Liver (tissue), 8 donors: ENCODE measurements at regions not wholly inside any gene's neighbourhood (a gene's known extent, or its start where the extent isn't known, plus 50 kb on each side); places are given as distances from the start of the nearest gene placed in this dataset.

ENCODE experiments used
- DNase-seq: peaks from one replicate; pipeline ENCODE4 v3.0.0-alpha.2; 2017; ENCODE audit warnings: low spot score
- H3K27ac ChIP-seq, 2 donors: one replicate each; pipeline ENCODE4 v1.7.0; 2013; ENCODE audit warnings: inconsistent platforms in 2 of 2, low read length in 2 of 2, control low read depth in 1 of 2, low read depth in 1 of 2, mild to moderate bottlenecking in 1 of 2
- H3K27me3 ChIP-seq, 4 donors: one replicate each; pipeline versions ENCODE4 v1.6.1 to v1.7.0; 2013; ENCODE audit warnings: low read length in 3 of 4, inconsistent platforms in 1 of 4, mild to moderate bottlenecking in 1 of 4, moderate library complexity in 1 of 4; ENCODE audit not compliant: control insufficient read depth in 4 of 4, insufficient read depth in 4 of 4
- H3K36me3 ChIP-seq, 4 donors: one replicate each; pipeline versions ENCODE4 v1.6.1 to v1.7.0; 2013; ENCODE audit warnings: low read length in 3 of 4, mild to moderate bottlenecking in 3 of 4, low read depth in 1 of 4, moderate library complexity in 1 of 4; ENCODE audit not compliant: control insufficient read depth in 4 of 4, insufficient read depth in 3 of 4
- H3K4me1 ChIP-seq, 4 donors: one replicate each; pipeline versions ENCODE4 v1.6.1 to v1.7.0; 2013; ENCODE audit warnings: low read length in 3 of 4, mild to moderate bottlenecking in 3 of 4, moderate library complexity in 1 of 4; ENCODE audit not compliant: control insufficient read depth in 4 of 4, insufficient read depth in 4 of 4
- H3K4me3 ChIP-seq, 3 donors: one replicate each; pipeline versions ENCODE4 v1.6.1 to v1.7.0; 2013; ENCODE audit warnings: low read length in 3 of 3, control low read depth in 1 of 3, low read depth in 1 of 3, mild to moderate bottlenecking in 1 of 3
- H3K9ac ChIP-seq, 2 donors: one replicate each; pipeline ENCODE4 v1.7.0; 2013; ENCODE audit warnings: low read length in 2 of 2, mild to moderate bottlenecking in 2 of 2, moderate library complexity in 2 of 2, control low read depth in 1 of 2, low read depth in 1 of 2
- H3K9me3 ChIP-seq, 4 donors: one replicate each; pipeline versions ENCODE4 v1.6.1 to v1.7.0; 2013; ENCODE audit warnings: low read length in 3 of 4; ENCODE audit not compliant: control insufficient read depth in 4 of 4
- EGR1 ChIP-seq, 2 donors: IDR thresholded peaks; 2 replicates each; pipeline ENCODE4 v1.6.1; 2016 to 2018; ENCODE audit warnings: antibody characterized with exemption in 2 of 2, low read depth in 2 of 2
- FOXA1 ChIP-seq: IDR thresholded peaks from 2 replicates; pipeline ENCODE4 v1.6.1; 2016; ENCODE audit warnings: antibody characterized with exemption
- FOXA2 ChIP-seq: IDR thresholded peaks from 2 replicates; pipeline ENCODE4 v1.6.1; 2016; ENCODE audit warnings: antibody characterized with exemption
- GABPA ChIP-seq, 2 donors: IDR thresholded peaks in 1 of 2; conservative IDR thresholded peaks in 1 of 2; 2 replicates each; pipeline ENCODE4 v1.6.1; 2016; ENCODE audit warnings: antibody characterized with exemption in 2 of 2, mild to moderate bottlenecking in 1 of 2, moderate library complexity in 1 of 2
- HNF4A ChIP-seq, 2 donors: conservative IDR thresholded peaks; 2 replicates each; pipeline ENCODE4 v1.6.1; 2016; ENCODE audit warnings: antibody characterized with exemption in 2 of 2, mild to moderate bottlenecking in 2 of 2
- HNF4G ChIP-seq: IDR thresholded peaks from 2 replicates; pipeline ENCODE4 v1.6.1; 2016; ENCODE audit warnings: antibody characterized with exemption
- JUND ChIP-seq, 2 donors: IDR thresholded peaks; 2 replicates each; pipeline ENCODE4 v1.6.1; 2016; ENCODE audit warnings: antibody characterized with exemption in 2 of 2
- NR2F2 ChIP-seq: IDR thresholded peaks from 2 replicates; pipeline ENCODE4 v1.6.1; 2016; ENCODE audit warnings: antibody characterized with exemption
- RAD21 ChIP-seq, 2 donors: IDR thresholded peaks; 2 replicates each; pipeline ENCODE4 v1.6.1; 2016; ENCODE audit warnings: antibody characterized with exemption in 2 of 2, mild to moderate bottlenecking in 2 of 2
- RXRA ChIP-seq, 2 donors: IDR thresholded peaks; 2 replicates each; pipeline ENCODE4 v1.6.1; 2017 to 2018; ENCODE audit warnings: antibody characterized with exemption in 2 of 2, mild to moderate bottlenecking in 1 of 2
- SP1 ChIP-seq: IDR thresholded peaks from 2 replicates; pipeline ENCODE4 v1.6.1; 2018; ENCODE audit warnings: antibody characterized with exemption, mild to moderate bottlenecking
- TAF1 ChIP-seq: conservative IDR thresholded peaks from 2 replicates; pipeline ENCODE4 v1.6.1; 2016; ENCODE audit warnings: antibody characterized with exemption, mild to moderate bottlenecking
- YY1 ChIP-seq: IDR thresholded peaks from 2 replicates; pipeline ENCODE4 v1.6.1; 2016; ENCODE audit warnings: antibody characterized with exemption, mild to moderate bottlenecking
- WGBS: extraction: QIAGEN DNeasy Blood & Tissue Kit; methylation state at CpG from one replicate; pipeline ENCODE4 v1.1.7; 2013; 5-methylcytosine and 5-hydroxymethylcytosine counted together
- TF ChIP-seq, protein P1 (sequence below): IDR thresholded peaks from 2 replicates; pipeline ENCODE4 v1.6.1; 2016; ENCODE audit warnings: antibody characterized with exemption
- TF ChIP-seq, protein P2 (sequence below): IDR thresholded peaks from 2 replicates; pipeline ENCODE4 v1.6.1; 2016; ENCODE audit warnings: antibody characterized with exemption, mild to moderate bottlenecking
- TF ChIP-seq, protein P3 (sequence below): IDR thresholded peaks from 2 replicates; pipeline ENCODE4 v1.6.1; 2016; ENCODE audit warnings: antibody characterized with exemption
- TF ChIP-seq, protein P4 (sequence below): IDR thresholded peaks from 2 replicates; pipeline ENCODE4 v1.6.1; 2016; ENCODE audit warnings: antibody characterized with exemption
- TF ChIP-seq, protein P5 (sequence below): fragments of 150-350 bp; IDR thresholded peaks from 2 replicates; pipeline ENCODE4 v1.5.1; 2017; ENCODE audit warnings: improper control_type of control experiment, low read depth, low read length; ENCODE audit not compliant: missing input control
- donor health status: healthy.
- donor health status: healthy.
- donor health status: healthy.
- donor health status: healthy.
- donor health status: healthy.

DNA sequence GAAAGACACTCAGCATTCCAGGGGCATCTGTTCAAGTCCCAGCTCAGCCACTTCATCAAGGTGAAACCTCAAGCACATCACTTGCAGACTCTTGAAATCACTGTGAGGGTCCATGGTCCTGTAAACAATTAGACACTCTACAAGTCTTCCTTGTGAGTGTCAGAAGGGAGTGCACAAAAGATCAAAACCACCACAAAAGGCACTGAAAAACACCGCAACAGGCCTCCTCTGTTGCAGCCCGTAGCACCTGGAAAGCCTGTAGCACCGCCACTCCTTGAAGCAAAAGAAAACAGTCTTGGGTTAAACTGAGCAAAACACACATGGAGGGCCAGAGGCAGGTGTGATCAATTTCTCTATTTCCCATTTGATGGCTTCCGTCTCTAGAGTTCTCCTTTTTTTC lies 63.8 kb upstream of the SNRK start:
- Histone ChIP-seq H3K9ac (no peak overlapping the region), H3K27me3 (no peaks in the 10 kb centered on the region), H3K4me1 (peaks cover 0 to 8% (median 3%) of the 10 kb centered on the region in 4 donors), H3K9me3 (no peaks in the 10 kb centered on the region), H3K4me3 (no peak overlapping the region), H3K36me3 (no peaks in the 10 kb centered on the region), H3K27ac (no peak overlapping the region)
- no peak for TF ChIP-seq NR2F2
- TF ChIP-seq HNF4A (conservative IDR thresholded peaks at IDR 0.05): no peak
- TF ChIP-seq, protein P1, sequence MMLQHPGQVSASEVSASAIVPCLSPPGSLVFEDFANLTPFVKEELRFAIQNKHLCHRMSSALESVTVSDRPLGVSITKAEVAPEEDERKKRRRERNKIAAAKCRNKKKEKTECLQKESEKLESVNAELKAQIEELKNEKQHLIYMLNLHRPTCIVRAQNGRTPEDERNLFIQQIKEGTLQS: no peak
- no peak for TF ChIP-seq RAD21 (IDR thresholded peaks at IDR 0.05)
- no peak for TF ChIP-seq GABPA (IDR thresholded peaks at IDR 0.05 in 1 of 2, conservative IDR thresholded peaks at IDR 0.05 in 1 of 2)
- TF ChIP-seq, protein P2, sequence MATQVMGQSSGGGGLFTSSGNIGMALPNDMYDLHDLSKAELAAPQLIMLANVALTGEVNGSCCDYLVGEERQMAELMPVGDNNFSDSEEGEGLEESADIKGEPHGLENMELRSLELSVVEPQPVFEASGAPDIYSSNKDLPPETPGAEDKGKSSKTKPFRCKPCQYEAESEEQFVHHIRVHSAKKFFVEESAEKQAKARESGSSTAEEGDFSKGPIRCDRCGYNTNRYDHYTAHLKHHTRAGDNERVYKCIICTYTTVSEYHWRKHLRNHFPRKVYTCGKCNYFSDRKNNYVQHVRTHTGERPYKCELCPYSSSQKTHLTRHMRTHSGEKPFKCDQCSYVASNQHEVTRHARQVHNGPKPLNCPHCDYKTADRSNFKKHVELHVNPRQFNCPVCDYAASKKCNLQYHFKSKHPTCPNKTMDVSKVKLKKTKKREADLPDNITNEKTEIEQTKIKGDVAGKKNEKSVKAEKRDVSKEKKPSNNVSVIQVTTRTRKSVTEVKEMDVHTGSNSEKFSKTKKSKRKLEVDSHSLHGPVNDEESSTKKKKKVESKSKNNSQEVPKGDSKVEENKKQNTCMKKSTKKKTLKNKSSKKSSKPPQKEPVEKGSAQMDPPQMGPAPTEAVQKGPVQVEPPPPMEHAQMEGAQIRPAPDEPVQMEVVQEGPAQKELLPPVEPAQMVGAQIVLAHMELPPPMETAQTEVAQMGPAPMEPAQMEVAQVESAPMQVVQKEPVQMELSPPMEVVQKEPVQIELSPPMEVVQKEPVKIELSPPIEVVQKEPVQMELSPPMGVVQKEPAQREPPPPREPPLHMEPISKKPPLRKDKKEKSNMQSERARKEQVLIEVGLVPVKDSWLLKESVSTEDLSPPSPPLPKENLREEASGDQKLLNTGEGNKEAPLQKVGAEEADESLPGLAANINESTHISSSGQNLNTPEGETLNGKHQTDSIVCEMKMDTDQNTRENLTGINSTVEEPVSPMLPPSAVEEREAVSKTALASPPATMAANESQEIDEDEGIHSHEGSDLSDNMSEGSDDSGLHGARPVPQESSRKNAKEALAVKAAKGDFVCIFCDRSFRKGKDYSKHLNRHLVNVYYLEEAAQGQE: no peak
- no peak for TF ChIP-seq FOXA2
- TF ChIP-seq TAF1: no peak
- TF ChIP-seq, protein P3, sequence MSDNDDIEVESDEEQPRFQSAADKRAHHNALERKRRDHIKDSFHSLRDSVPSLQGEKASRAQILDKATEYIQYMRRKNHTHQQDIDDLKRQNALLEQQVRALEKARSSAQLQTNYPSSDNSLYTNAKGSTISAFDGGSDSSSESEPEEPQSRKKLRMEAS: no peak
- TF ChIP-seq FOXA1: no peak
- no peak for TF ChIP-seq YY1
- TF ChIP-seq, protein P4, sequence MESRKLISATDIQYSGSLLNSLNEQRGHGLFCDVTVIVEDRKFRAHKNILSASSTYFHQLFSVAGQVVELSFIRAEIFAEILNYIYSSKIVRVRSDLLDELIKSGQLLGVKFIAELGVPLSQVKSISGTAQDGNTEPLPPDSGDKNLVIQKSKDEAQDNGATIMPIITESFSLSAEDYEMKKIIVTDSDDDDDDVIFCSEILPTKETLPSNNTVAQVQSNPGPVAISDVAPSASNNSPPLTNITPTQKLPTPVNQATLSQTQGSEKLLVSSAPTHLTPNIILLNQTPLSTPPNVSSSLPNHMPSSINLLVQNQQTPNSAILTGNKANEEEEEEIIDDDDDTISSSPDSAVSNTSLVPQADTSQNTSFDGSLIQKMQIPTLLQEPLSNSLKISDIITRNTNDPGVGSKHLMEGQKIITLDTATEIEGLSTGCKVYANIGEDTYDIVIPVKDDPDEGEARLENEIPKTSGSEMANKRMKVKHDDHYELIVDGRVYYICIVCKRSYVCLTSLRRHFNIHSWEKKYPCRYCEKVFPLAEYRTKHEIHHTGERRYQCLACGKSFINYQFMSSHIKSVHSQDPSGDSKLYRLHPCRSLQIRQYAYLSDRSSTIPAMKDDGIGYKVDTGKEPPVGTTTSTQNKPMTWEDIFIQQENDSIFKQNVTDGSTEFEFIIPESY: no peak
- no peak for TF ChIP-seq RXRA (IDR thresholded peaks at IDR 0.05)
- TF ChIP-seq EGR1 (IDR thresholded peaks at IDR 0.05; ENCODE audit: low read depth in 2 of 2): no peak
- no peak for TF ChIP-seq SP1
- TF ChIP-seq, protein P5, sequence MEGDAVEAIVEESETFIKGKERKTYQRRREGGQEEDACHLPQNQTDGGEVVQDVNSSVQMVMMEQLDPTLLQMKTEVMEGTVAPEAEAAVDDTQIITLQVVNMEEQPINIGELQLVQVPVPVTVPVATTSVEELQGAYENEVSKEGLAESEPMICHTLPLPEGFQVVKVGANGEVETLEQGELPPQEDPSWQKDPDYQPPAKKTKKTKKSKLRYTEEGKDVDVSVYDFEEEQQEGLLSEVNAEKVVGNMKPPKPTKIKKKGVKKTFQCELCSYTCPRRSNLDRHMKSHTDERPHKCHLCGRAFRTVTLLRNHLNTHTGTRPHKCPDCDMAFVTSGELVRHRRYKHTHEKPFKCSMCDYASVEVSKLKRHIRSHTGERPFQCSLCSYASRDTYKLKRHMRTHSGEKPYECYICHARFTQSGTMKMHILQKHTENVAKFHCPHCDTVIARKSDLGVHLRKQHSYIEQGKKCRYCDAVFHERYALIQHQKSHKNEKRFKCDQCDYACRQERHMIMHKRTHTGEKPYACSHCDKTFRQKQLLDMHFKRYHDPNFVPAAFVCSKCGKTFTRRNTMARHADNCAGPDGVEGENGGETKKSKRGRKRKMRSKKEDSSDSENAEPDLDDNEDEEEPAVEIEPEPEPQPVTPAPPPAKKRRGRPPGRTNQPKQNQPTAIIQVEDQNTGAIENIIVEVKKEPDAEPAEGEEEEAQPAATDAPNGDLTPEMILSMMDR: no peak
- no peak for TF ChIP-seq JUND (IDR thresholded peaks at IDR 0.05)
- no peak for TF ChIP-seq HNF4G
- DNase-seq: peak; percentile 16
- 95% methylated on average over 4 of the region's 4 CpGs for WGBS
